GM21367 (cell line): ENCODE measurements at regions not wholly inside any gene's neighbourhood (a gene's known extent, or its start where the extent isn't known, plus 50 kb on each side); places are given as distances from the start of the nearest gene placed in this dataset.

Experiments used
- ATAC-seq: cut with Tn5 transposase; IDR thresholded peaks from one replicate; pipeline ENCODE4 v1.9.1; 2021; ENCODE audit not compliant: unreplicated experiment

- ATAC-seq: no peak
These were observed 110.8 kb upstream of the CDC42EP3 start for GRCh38 chr2:37782155-37782673.

- no peak for ATAC-seq
These were observed 111.4 kb upstream of the CDC42EP3 start for GRCh38 chr2:37782721-37783371.

GRCh38 chr2:37783545-37783944 is 112.1 kb upstream of the CDC42EP3 start:
- ATAC-seq: no peak

GRCh38 chr2:37784071-37784758 is 112.8 kb upstream of the CDC42EP3 start:
- ATAC-seq: no peak

- no peak for ATAC-seq
These were observed 113.3 kb upstream of the CDC42EP3 start for GRCh38 chr2:37784759-37785149.

- ATAC-seq: no peak
These were observed 114.8 kb upstream of the CDC42EP3 start for GRCh38 chr2:37786191-37786698.

- no peak for ATAC-seq
These were observed 115.4 kb upstream of the CDC42EP3 start for GRCh38 chr2:37786854-37787253.

- no peak for ATAC-seq
These were observed 117.3 kb upstream of the CDC42EP3 start for GRCh38 chr2:37788602-37789209.

GRCh38 chr2:37790019-37790418 is 118.6 kb upstream of the CDC42EP3 start:
- no peak for ATAC-seq

- ATAC-seq: no peak
These were observed 119.0 kb upstream of the CDC42EP3 start for GRCh38 chr2:37790462-37790861.

GRCh38 chr2:37792366-37792765 is 120.9 kb upstream of the CDC42EP3 start:
- ATAC-seq: no peak

GRCh38 chr2:37793004-37793403 is 121.6 kb upstream of the CDC42EP3 start:
- ATAC-seq: no peak

- ATAC-seq: no peak
These were observed 123.3 kb upstream of the CDC42EP3 start for GRCh38 chr2:37794717-37795116.

- no peak for ATAC-seq
These were observed 124.0 kb upstream of the CDC42EP3 start for GRCh38 chr2:37795456-37795855.

- no peak for ATAC-seq
These were observed 124.5 kb upstream of the CDC42EP3 start for GRCh38 chr2:37795938-37796337.

- ATAC-seq: no peak
These were observed 125.0 kb upstream of the CDC42EP3 start for GRCh38 chr2:37796481-37796880.

- ATAC-seq: no peak
These were observed 125.6 kb upstream of the CDC42EP3 start for GRCh38 chr2:37797081-37797480.

GRCh38 chr2:37798315-37799005 is 126.6 kb upstream of the RMDN2 start:
- ATAC-seq: no peak

- no peak for ATAC-seq
These were observed 124.8 kb upstream of the RMDN2 start for GRCh38 chr2:37800176-37800858.

GRCh38 chr2:37802211-37802752 is 122.8 kb upstream of the RMDN2 start:
- no peak for ATAC-seq
